GM18502 (cell line): ENCODE measurements at regions not wholly inside any gene's neighbourhood (a gene's known extent, or its start where the extent isn't known, plus 50 kb on each side); places are given as distances from the start of the nearest gene placed in this dataset.
A peak's percentile ranks its signal among the peaks of the same experiment; 100 is the strongest.
"Not testable (repeated sequence)": the region's sequence is repeated elsewhere in the genome, so short reads cannot be mapped to it uniquely, and the experiment has no call there.

Source experiments
- ATAC-seq: cut with Tn5 transposase; IDR thresholded peaks from one replicate; pipeline ENCODE4 v1.9.1; 2021; ENCODE audit warnings: mild to moderate bottlenecking; ENCODE audit not compliant: unreplicated experiment, poor library complexity

- ATAC-seq = not testable (repeated sequence)
Observed at GRCh38 chr10:53358978-53359377, 586.4 kb upstream of the MBL2 start.

- no peak for ATAC-seq
Observed at GRCh38 chr10:53358536-53358935, 586.0 kb upstream of the MBL2 start.

GRCh38 chr10:53357587-53357986, 585.0 kb upstream of the MBL2 start:
- no peak for ATAC-seq

- no peak for ATAC-seq
Observed at GRCh38 chr10:53356616-53357349, 584.2 kb upstream of the MBL2 start.

- not testable (repeated sequence) for ATAC-seq
Observed at GRCh38 chr10:53342531-53342930, 569.9 kb upstream of the MBL2 start.

GRCh38 chr10:53338199-53338598, 565.6 kb upstream of the MBL2 start:
- not testable (repeated sequence) for ATAC-seq

- ATAC-seq = not testable (repeated sequence)
Observed at GRCh38 chr10:53335803-53336422, 563.3 kb upstream of the MBL2 start.

GRCh38 chr10:53331460-53331859, 558.9 kb upstream of the MBL2 start:
- ATAC-seq = no peak

- peak; percentile 62 for ATAC-seq
Observed at GRCh38 chr10:53326401-53327305, 554.1 kb upstream of the MBL2 start.

- ATAC-seq = no peak
Observed at GRCh38 chr10:53325066-53325465, 552.5 kb upstream of the MBL2 start.

- no peak for ATAC-seq
Observed at GRCh38 chr10:53315709-53316108, 543.1 kb upstream of the MBL2 start.

- ATAC-seq = no peak
Observed at GRCh38 chr10:53314876-53315275, 542.3 kb upstream of the MBL2 start.

- no peak for ATAC-seq
Observed at GRCh38 chr10:53298443-53298842, 525.9 kb upstream of the MBL2 start.

GRCh38 chr10:53284615-53285182, 512.1 kb upstream of the MBL2 start:
- ATAC-seq = no peak

- no peak for ATAC-seq
Observed at GRCh38 chr10:53276797-53277196, 504.2 kb upstream of the MBL2 start.

GRCh38 chr10:53269482-53269881, 496.9 kb upstream of the MBL2 start:
- ATAC-seq = no peak

GRCh38 chr10:53260213-53260612, 487.6 kb upstream of the MBL2 start:
- no peak for ATAC-seq

GRCh38 chr10:53256623-53257022, 484.0 kb upstream of the MBL2 start:
- ATAC-seq = no peak

GRCh38 chr10:53255661-53256205, 483.1 kb upstream of the MBL2 start:
- ATAC-seq = no peak

GRCh38 chr10:53253221-53253620, 480.6 kb upstream of the MBL2 start:
- no peak for ATAC-seq
